HepG2 (cell line): ENCODE measurements at regions not wholly inside any gene's neighbourhood (a gene's known extent, or its start where the extent isn't known, plus 50 kb on each side); places are given as distances from the start of the nearest gene placed in this dataset.

Experiments
- CC2D1A ChIP-seq: sonication (generic); formaldehyde crosslinking; IDR thresholded peaks from 2 replicates; pipeline ENCODE4 v1.8.1; 2023; ENCODE audit warnings: mild to moderate bottlenecking, missing genetic modification reagents
- CTCF ChIP-seq: sonication (generic); formaldehyde crosslinking; IDR thresholded peaks from 2 replicates; pipeline ENCODE4 v1.5.0; 2020; ENCODE audit warnings: mild to moderate bottlenecking, missing genetic modification reagents, moderate library complexity
- EZH2 ChIP-seq: conservative IDR thresholded peaks from 2 replicates; pipeline ENCODE4 v1.6.1; 2012; ENCODE audit warnings: mild to moderate bottlenecking, low read depth, low read length, moderate library complexity
- FOXK2 ChIP-seq: fragments of 450-650 bp; IDR thresholded peaks from 2 replicates; pipeline ENCODE4 v1.6.1; 2016
- NFE2L1 ChIP-seq: sonication (generic); formaldehyde crosslinking; IDR thresholded peaks from 2 replicates; pipeline ENCODE4 v1.4.0; 2020; ENCODE audit warnings: missing genetic modification reagents, mild to moderate bottlenecking, borderline replicate concordance
- NR3C1 ChIP-seq: sonication (generic); formaldehyde crosslinking; IDR thresholded peaks from 2 replicates; pipeline ENCODE4 v1.4.0; 2020; ENCODE audit warnings: missing genetic modification reagents
- POLR2AphosphoS5 ChIP-seq: IDR thresholded peaks from 2 replicates; pipeline ENCODE4 v1.6.1; 2012; ENCODE audit warnings: low read depth, low read length
- RXRA ChIP-seq: sonication (generic); formaldehyde crosslinking; IDR thresholded peaks from 2 replicates; pipeline ENCODE4 v1.5.1; 2020; ENCODE audit warnings: missing genetic modification reagents
- ZNF274 ChIP-seq: sonication (generic); formaldehyde crosslinking; IDR thresholded peaks from 2 replicates; pipeline ENCODE4 v1.5.1; 2020; ENCODE audit warnings: mild to moderate bottlenecking, missing genetic modification reagents
- ZNF83 ChIP-seq: sonication (generic); formaldehyde crosslinking; IDR thresholded peaks from 2 replicates; pipeline ENCODE4 v1.4.0; 2020; ENCODE audit warnings: missing genetic modification reagents, mild to moderate bottlenecking, borderline replicate concordance

GRCh38 chr3:110139048-110139447, 801.7 kb upstream of the DPPA4 start:
- TF ChIP-seq CC2D1A (CRISPR knock-in tag) (no peak), CTCF (no peak), FOXK2 (no peak), RXRA (CRISPR knock-in tag) (no peak), ZNF83 (CRISPR knock-in tag) (no peak), ZNF274 (CRISPR knock-in tag) (no peak), POLR2AphosphoS5 (no peak), NFE2L1 (no peak), EZH2 (no peak), NR3C1 (CRISPR knock-in tag) (no peak)
